ENCODE measurements at regions not wholly inside any gene's neighbourhood (a gene's known extent, or its start where the extent isn't known, plus 50 kb on each side); places are given as distances from the start of the nearest gene placed in this dataset.

- DNase-seq = no peak
These were observed 209.2 kb downstream of the C12orf75 start for GRCh38 chr12:105539735-105540134.

- DNase-seq = no peak
These were observed 217.3 kb downstream of the C12orf75 start for GRCh38 chr12:105547786-105548185.

- no peak for DNase-seq
These were observed 218.1 kb downstream of the C12orf75 start for GRCh38 chr12:105548626-105549025.

DNA sequence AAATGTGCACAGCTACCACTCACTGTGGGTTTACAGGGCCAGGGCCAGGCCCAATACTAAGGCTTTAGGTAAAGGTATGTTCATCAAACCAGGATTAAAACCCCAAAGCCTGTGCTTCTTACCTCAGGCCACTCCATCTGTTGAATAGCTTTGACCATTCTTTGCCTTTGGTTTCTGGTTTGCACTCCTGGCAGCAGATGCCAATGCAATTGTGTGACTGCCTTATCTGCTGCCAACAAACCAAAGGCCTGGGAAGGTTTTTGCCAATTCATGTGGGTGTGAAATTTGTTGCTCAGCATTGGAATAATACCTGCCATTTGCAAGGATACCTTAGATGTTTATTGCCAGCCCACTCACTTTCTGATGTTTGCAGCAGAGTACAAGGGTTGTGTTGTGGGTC, 221.6 kb downstream of the C12orf75 start:
- DNase-seq = no peak

DNA sequence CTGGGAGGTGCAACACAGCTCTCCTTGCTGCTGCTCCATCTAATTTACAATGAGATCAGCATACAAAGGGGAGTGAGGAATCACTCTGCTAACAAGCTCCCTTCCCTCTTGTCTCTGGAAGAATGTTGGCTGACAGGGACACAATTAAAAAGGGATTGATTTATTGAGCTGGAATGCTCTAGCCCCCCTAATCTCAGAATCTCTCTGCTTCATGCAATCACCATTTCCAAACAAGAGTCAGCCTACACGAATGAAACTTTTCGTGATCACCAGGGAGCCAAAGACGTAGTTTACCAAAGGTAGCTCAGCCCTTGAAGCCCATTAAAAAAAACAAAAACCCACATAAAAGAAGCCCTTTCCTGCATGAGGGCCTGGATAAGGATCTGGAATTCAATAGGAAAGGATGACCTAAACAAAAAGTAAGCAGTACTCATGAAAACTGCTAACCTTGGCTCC, 223.8 kb downstream of the C12orf75 start:
- no peak for DNase-seq

DNA sequence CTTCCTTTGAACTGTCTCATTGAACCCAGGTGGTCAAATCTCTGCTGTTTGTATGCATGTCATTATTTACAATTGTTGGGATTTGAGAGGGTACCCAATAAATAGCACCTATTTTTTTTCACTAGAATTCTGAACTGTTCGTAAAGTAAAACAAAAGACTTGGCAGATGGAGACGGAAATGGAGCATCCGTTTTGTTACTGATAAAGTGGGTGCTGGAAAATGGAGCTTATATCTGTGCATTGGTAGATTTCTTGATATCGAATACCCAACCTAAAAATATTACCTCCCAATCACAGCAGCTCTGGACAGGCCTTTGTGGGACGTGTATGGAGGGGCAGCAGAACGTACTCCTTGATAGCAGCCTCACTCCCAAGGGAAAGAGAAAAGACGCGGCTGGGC, 224.4 kb downstream of the C12orf75 start:
- no peak for DNase-seq

GRCh38 chr12:105555556-105556295, 225.2 kb downstream of the C12orf75 start:
- no peak for DNase-seq

DNA sequence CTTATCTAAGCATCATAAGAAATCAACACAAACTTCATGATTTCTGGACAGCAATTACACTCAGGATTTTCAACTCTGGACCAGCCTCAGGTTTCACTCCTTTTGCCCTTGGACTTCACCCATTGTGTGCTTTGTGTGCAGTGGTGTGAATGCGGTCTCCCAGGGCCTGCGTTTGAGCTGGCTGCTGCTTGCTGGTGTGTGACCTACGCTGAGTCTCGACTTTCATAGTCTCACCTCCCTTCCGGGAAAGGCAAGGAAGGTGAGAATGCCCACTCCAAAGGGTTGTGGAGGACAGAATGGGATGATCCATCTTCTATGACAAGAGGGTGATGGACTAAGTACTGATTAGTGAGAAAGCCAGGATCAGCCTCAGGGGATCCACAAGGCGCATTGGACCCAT, 228.8 kb downstream of the C12orf75 start:
- DNase-seq = no peak

- no peak for DNase-seq
These were observed 231.2 kb downstream of the C12orf75 start for GRCh38 chr12:105561546-105562198.

- DNase-seq = peak; percentile 50
These were observed 231.9 kb downstream of the C12orf75 start for GRCh38 chr12:105562199-105562971.

- no peak for DNase-seq
These were observed 236.6 kb downstream of the C12orf75 start for GRCh38 chr12:105567061-105567460.

- no peak for DNase-seq
These were observed 239.4 kb downstream of the C12orf75 start for GRCh38 chr12:105569886-105570285.

GRCh38 chr12:105570944-105571343, 240.5 kb downstream of the C12orf75 start:
- DNase-seq = no peak

DNA sequence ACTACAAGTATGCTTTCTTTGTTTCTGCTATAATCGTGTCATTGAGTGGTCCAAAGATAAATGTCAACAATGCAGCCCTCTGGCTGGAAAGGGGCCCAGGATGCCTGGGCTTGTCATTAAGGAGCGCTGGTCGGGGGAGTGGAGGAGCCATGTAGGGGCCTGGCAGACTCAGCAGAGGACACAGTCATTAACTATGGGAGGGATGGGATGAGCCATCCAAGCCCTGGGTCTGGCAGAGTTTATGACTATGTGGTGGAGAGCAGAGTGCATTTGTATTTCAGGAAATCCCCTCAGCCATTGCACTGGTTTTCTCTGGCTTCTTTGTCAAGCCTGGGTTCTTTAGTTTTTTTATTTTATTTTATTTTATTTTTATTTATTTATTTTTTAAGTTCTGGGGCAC, 243.1 kb downstream of the C12orf75 start:
- no peak for DNase-seq

DNA sequence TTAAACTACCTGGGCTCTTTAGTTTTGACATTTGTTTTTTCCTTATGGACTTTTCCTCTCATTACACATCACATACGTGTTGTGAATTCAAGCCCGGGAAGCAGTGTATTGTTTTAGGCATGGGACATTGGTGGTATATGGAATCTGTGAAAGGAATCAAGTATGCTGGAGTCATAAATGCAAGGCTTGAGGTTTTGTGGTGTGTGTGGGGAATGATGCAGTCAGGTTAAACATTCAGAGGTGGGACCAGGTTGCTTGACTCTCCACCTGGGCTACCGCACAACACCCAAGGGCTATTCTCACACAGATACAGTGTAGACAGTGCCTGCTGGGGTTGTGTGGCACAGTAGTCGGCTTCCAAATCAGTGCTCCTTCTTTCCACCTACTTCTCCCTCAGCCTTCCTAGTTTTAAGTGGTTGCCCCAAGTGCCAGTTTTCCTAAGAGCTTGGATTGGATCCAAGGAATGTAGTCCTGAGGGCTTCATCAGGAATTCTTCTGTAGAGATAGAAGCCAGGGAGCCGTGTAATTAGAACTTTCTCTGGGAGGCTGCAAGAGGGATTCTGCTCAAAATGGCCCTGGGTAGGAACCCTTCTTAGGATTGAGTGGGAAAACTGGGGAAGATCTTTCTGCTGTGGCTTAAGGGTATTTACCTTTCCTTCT, 243.7 kb downstream of the C12orf75 start:
- no peak for DNase-seq

GRCh38 chr12:105575235-105575634, 244.7 kb downstream of the C12orf75 start:
- no peak for DNase-seq

DNA sequence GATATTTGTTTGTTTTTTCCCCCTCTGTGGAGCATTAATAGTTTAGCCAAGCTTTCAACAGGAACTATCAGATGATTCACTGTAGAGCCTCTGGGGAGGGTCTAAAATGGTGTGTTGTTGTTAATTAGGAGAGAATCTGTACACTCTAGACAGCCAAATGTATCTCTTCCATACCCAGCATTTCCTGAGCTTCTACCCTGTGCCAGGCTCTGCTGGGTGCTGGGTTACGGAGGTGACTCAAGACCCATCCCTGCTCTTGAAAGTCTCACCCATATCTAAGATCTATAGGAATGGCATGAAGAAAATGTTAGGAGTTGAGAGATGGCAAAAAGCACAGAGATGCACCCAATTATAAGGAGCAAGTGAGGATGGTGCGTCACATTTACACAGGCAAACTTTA, 245.8 kb downstream of the C12orf75 start:
- DNase-seq = no peak

DNA sequence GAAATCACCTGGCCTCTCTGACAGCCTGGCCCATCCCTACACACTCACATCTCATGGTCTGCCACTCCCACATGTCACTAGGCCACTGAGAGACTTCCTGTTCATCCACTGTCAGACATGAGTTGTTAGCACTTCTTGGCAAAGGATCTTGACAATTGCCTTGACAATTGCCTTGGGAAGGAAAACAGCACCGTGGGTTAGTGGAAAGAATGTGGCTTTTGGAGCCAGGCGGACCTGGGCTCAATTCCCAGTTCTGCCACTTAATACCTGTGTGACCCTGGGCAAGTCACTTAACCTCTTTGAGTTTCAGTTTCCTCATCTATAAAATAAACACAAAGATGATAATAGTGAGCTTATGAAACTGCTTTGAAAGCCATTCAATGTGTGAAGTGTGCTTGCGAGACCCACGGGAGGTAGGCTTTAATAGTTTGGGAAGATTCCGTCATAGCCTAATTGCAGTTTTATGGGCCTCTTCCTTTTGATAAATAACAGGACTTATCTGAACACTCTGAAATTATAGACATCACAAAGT, 250.4 kb downstream of the C12orf75 start:
- DNase-seq = no peak

- no peak for DNase-seq
These were observed 250.9 kb downstream of the C12orf75 start for GRCh38 chr12:105581420-105581819.

DNA sequence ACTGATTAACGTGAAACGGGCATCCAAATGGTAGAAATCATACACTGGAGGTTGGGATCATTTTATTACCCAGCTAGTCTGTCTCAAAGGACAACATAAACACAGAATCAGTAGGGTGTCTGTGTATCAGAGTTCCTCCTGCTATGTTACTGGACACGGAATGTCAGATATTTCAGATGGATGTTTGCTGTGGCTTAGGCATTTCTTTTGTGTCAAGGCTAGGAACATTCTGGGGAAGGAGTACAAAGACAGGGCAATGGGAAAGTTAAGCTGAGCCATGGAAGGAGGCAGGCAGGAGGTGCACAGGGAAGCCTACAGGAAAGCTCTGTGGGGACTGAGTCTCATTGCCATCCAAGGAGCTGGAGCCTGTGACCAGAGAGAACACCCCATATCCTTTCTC, 254.6 kb downstream of the C12orf75 start:
- DNase-seq = no peak

DNA sequence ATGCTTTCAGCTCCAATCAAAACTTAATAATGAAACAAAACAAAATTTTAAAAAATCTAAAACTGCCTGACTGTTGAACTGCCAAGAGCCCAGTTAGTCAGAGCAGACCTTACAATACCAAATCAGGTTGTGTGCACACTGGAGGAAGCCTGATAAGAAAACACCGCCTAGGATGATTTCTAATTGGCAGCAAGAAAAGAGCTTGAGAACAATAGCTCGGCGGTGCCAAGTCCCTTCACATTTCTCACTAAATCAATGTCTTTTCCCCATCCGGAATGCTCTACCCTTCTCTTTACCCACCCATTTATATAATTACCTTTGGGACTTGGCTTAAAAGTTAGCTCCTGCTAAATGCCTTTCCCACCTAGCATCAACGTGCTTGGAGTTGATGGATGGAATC, 256.7 kb downstream of the C12orf75 start:
- no peak for DNase-seq

DNA sequence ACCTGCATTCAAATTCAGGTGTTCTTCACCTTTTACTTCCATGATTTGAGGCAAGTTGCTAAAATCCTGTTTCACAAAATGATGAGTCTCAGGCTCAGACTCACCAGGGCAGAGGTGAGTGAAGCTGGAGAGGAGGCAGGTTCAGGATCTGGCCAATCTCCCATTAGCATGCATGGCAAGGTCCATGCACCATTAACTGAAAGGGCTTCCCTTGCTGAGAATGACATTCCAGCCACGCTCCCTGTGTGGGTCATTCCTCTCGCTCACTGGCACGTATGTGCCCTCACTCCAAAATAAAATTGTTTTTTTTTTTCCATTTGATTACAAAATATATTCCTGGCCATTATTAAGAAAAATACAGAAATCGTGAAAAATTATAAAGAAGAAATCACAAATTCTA, 257.6 kb downstream of the C12orf75 start:
- no peak for DNase-seq

- no peak for DNase-seq
These were observed 260.1 kb downstream of the C12orf75 start for GRCh38 chr12:105590571-105590970.
